ENCODE measurements at regions not wholly inside any gene's neighbourhood (a gene's known extent, or its start where the extent isn't known, plus 50 kb on each side); places are given as distances from the start of the nearest gene placed in this dataset.

DNA sequence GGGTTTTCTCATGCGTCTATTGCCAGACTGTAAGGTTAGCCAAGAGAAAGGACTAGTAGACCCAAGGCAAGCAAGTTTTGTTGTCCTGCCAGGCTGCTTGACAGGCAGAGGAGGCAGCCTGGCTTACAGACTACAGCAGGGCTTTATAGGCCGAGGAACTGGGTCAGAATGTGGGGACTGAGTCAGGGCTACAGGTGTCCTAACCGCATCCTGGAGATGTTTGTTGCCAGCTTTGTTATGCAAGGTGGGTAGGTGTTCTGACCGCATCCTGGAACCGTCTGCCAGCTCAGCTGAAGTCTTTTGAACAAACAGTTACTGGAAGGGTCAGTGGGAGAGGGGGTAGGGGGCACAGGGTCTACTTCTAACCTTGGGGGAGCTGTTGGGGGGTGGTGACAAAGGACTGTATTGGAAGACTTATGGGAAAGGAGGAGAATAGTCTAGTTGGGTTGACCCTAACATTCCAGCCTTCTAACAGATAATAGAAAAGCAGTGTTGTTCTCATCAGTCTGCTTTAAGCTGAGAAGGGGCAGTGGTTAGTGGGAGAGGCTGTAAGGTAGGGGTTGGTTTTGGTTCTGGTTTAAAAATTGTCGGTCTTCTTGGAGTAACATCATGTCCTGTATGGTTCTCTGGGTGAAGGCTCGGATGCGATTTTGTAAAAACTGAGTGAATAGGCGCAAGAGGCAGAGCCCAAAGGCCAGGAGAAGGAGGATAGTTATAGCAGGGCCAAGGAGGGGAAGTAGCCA is 913.8 kb upstream of the SLITRK5 start:
- no peak for DNase-seq

DNA sequence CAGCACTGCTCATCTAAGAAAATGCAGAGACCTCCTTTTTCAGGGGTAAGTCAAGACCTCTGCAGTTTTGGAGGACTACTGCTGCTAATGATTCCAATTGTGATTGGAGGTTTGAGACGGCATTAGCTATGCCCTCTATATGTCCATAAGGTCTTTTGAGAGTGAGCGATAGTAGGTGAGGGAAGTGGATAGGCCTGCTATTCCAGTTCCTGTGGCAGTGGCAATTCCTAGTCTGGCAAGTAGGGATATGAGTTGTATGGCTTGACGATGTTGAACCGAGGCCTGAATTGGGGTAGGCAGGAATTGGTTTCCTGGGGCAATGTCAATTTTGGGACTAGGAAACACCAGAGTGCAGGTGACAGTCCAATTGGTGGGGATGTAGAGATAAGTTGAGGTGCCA is 913.1 kb upstream of the SLITRK5 start:
- DNase-seq: no peak

DNA sequence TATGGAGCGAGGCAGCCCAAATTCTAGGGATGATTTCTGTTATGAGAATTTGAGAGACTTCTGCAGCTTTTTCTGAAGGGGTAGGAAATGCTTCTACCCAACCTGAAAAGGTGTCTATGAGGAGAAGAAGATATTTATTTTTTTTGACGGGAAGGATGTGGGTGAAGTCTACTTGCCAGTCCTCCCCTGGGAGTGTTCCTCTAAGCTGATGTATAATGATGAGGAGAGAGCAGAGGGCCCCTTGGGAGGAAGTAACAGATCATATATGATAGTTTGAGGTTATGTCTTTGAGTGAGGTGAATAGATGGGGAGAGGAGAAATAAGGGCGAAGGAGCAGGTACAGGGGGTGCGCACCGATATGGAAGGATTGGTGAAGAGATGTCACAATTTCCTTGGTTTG is 910.6 kb upstream of the SLITRK5 start:
- DNase-seq: no peak

DNA sequence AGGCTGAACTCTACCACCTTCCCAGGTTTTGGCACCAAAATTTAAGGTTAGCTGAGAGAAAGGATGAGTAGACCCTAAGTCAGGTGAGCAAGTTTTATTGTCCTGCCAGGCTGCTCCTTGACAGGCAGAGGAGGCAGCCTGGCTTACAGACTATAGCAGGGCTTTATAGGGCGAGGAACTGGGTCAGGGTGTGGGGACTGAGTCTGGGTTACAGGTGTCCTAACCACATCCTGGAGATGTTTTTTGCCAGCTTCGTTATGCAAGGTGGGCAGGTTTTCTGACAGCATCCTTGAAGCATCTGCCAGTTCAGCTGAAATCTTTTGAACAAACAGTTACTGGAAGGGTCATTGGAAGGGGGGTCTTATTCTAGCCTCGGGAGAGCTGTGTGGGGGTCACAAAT is 905.7 kb upstream of the SLITRK5 start:
- no peak for DNase-seq

DNA sequence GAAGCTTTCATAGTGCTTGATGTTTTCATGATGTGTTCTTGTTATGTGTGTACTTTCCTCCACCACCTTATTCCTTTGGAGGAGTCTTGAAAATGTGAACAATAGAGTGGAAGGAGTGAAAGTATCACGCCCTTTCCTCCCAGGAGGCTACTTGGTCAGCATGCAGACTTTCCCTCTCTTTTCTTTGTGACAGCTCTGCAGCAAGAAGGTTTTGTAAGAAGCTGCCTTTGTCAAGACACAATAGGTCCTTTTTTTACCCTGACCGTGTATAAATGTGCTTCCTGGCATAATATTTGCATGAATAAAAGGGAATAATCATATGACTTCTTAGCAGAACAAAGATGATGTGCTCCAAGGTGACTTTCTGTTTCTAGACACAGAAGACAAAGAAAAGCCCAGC is 882.6 kb upstream of the SLITRK5 start:
- no peak for DNase-seq

DNA sequence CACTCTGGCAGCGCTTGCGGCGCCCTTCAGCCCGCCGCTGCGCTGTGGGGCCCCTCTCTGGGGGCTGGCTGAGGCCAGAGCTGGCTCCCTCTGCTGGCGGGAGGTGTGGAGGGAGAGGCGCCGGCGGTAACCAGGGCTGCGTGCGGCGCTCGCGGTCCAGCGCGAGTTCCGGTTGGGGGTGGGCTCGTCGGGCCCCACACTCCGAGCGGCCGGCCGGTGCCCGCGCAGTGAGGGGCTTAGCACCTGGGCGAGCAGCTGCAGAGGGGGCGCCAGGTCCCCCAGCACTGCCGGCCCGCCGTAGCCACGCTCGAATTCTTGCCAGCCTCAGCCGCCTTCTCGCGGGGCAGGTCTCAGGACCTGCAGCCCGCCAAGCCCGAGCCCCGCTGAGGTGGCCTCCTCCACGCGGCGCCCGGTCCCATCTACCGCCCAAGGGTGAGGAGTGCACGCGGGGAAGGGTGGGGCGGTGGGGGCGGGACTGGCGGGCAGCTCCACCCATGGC is 879.0 kb upstream of the SLITRK5 start:
- no peak for DNase-seq

DNA sequence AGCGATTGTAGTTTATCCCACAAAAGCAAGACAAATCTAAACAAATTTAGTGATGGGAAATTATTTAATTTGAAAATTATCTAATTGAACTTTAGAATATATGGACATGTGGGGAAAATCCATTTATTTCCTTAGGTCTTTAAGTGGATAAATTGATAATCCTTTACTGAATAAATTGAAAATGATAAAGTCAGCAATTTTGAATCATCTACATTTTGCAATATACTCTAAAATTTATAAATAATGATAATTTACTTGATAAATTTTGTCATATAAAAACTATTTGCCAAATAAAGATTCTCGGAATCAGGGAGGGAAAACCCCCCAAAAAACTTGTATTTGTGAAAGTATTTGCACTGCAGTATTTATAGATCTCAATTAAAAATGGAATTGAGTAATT is 875.3 kb upstream of the SLITRK5 start:
- DNase-seq: no peak

DNA sequence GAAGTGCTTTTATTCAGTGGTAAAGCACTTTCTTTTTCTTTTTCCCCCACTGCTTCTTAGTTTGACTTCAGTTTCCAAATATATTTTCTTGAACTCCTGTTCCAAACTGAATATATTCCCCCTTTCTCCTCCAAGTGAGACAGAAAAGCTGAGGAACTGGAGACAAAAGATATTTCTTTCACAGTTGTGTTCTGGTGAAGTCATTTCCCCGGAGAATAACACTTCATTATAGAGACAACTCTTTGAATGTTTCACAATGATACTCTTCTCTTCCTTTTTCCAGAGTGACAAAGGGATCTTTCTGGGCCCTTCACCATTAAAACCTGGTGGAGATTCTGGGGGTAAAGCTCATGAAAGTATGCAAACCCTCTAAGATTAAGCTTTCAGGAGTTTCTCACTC is 860.8 kb upstream of the SLITRK5 start:
- no peak for DNase-seq

DNA sequence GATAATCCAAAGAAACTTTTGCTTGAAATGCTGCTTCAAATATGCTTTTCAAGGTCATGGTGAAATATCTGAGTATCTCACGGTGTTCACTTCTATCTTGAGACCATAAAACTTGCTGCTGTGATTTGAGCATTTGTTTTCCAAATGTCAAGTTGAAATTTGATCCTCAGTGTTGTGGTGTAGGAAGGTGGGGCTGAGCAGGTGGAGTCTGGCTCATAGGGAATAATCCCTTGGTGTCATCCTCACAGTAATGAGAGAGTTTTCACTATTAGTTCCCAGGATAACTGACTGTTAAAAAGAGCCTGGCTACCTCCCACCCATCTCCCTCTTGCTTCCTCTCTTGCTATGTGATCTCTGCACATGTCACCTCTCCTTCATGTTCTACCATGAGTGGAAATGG is 858.0 kb upstream of the SLITRK5 start:
- no peak for DNase-seq

DNA sequence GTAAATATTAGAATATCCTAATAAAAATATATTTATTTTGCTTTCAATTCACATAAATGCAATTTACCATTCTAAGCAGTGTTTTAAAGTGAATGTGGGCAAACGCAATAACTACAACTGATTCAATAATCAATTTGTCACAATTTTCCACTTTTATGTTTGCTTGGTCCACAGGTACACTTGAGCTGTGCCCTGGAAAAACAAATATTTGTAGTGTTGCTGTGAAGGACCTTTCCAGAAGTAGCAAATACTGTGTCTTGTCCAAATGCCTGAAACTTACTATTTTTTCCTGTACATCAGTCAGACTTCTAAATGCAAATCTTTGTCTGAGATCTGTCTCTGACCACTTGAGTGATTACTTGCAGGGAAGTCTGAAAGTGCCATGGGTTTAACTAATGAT is 845.8 kb upstream of the SLITRK5 start:
- DNase-seq: no peak

DNA sequence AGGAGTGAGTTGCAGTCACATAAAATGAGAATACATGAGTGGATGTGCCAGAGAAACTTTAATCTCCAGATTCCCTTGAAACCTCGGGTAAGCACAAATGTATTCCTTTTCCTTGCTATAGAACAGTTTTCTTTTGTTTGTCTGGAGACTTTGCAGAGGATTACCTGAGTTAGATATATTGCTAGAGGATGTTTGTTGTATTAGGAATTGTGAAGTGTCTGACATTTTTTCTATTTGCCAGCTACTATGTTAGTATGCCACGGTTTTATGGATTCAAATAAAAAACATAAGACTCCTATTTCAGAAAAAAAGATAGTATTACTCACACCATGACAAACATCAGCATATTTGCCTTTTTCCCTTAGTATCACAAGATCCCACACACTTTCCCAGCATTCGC is 844.9 kb upstream of the SLITRK5 start:
- DNase-seq: no peak

DNA sequence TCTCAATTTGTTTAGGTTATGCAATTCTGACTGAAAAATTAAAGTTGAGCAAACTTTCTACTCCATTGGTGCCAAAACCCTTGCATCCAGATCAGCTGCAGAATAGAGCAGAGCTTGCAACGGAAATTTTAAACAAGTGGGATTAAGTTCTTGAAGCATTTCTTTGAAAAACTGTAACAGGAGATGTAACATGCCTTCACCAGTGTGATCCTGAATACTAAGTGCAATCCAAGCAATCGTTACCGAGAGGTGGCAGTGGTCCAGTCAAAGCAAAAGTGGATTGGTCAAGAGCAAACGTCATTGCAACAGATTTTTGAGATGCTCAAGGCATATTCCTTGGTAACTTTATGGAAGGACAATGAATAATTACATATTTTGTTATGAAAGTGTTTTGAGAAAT is 841.1 kb upstream of the SLITRK5 start:
- DNase-seq: no peak

DNA sequence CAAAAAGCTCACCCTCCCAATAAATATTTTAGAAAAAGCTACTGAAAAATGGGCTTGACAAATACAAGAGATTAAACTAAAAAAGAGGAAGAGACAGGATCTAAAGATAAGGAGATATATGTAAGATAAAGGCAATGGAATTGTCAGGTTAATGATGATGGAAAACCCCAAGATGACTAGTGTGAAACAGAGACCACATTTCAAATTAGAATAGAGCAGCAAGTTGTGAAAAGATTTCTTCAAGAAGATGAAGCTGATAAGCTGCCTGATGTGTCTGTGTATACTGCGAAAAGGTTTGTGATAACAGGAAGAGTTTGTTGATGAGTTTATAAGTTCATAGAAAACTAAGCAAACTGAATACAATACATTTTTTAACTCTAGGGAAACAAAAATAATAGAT is 840.1 kb upstream of the SLITRK5 start:
- DNase-seq: no peak

DNA sequence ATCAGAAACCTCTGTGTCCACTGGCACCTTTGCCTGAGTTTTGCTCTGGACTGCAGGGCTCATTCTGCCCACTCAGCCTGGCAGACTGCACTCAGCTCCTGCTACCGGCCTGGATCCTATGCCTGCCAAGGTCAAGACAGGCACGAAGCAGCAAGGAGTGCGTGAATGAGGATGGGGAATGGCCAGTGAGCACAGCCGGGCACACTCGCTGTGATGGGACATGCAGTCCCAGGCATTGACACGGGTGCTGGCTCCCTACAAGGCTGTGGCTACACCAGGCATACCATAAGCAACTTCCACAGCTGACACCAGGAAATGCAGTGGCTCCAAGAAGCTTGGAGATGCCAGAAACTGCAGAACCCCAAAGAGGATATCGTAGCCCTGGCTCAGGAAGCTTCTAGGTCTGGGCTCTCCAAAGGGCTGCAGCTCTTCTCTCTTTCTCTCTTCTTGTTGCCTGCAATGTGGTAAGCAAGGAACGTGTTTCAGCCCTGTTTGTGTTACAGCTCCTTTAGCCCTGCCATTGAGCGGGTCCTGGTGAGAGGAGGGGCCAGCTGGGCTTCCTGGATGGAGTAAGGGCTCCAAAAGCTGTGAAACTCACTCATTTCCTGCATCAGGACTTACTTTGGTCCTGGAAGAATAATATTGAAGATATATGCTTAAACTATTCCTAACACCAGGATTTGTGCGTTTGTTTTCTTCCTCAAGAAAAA is 832.6 kb upstream of the SLITRK5 start:
- DNase-seq: no peak

DNA sequence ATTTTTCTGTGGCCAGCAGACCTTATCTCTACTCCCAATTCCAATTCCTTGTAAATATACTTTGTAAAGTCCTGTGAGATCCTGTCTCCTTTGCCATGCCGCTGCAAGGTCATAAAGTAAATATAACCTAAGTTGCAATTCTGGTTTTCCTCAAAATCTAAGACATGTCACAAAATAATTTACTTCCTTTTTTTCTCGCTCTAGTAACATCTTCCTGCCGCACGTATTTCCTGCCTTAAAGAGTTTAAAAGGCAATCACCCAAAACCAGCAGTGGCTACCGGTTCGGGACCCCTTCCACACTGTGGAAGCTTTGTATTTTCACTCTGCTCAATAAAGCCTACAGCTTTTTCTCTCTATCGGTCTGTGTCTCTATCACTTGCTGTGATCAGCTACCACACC is 832.0 kb upstream of the SLITRK5 start:
- DNase-seq: no peak

DNA sequence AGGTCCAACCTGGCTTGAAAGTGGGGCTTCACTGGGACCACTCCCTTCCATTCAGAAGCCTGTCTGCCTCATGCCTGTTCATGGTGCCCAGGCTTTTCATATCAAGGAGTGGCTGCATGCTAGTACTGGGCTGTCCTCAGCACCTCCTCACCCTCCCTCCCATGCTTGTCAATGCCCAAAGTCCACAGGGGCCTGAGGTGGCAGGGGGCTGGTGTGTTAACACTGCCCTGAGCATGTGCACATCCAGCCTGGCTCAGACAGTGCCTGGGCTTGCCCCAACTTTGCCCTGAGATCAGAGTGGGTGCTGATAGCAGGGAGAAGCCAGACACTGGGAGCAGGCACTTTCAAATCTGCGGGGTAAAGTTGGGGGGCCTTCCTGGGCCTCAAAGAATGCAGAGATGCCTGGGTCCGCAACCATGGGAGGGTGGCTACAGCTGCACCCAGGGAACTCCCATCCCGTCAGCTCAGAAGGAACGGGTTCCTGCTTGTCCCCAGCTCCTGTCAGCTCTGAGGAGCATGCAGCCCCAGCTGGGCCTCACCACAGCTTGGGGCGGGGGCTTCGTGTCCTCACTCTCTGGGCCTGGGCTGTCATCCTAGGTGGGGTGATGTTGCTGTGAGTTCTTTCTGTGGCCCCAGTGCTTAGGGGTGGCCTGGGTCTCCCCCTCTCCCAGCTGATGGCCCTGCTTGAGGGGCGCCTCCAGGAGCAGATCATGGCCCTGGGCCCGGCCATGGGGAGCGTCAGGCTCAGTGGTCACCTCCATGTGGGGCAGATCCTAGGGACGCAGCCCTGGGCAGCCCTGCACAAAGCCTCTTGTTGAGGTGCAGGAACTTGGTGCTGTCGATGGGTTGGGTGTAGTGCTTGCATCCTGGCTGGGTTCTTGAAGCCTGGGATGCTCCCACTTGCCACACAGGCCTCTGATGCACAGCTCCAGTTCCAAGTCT is 830.6 kb upstream of the SLITRK5 start:
- DNase-seq: no peak

DNA sequence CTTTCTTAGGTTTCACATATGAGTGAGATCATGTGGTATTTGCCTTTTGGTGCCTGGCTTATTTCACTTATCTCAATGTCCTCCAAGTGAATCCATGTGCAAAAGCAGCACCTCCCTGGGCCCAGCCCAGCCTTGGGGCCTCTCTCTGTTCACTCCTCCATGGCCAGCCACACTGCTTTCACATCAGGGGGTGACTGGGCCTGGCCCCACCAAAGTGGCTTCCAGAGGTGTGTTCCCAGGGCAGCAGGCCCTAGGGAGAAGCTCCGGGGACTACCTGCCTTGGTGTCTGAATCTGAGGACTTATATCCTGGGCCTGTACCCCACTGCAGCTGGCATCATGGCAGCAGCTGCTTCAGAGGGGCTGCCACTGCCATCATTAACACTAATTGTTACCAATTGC is 829.9 kb upstream of the SLITRK5 start:
- DNase-seq: no peak

DNA sequence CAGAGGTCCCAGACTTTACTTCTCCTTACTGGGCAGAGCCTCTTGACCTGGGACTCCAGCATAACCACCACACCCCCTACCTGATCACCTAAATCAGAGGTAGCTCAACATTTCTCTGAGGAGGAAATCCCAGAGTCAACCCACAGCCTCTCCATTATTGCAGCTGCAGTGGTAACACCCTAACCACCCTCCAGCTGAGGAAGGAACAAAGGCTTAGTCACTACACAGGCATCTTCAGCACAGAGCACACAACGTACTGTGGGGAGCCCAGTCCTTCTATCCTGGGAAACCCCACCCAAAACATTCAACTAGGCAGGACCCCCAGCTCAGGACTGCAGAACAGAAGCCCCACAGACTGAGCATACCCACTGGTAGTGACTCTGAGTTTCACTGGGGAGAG is 824.7 kb upstream of the SLITRK5 start:
- DNase-seq: no peak

DNA sequence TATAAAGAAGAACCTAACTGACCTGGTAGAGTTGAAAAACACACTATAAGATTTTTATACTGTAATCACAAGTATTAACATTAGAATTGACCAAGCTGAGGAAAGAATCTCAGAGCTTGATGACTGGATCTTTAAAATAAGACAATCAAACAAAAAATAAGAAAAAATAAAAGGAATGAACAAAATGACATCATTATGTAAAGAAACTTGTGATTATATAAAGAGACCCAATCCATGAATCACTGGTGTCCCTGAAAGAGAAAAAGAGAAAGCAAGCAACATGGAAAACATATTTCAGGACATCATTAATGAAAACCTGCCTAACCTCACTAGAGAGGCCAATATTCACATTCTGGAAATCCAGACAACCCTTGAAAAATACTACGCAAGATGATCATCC is 822.5 kb upstream of the SLITRK5 start:
- DNase-seq: no peak

DNA sequence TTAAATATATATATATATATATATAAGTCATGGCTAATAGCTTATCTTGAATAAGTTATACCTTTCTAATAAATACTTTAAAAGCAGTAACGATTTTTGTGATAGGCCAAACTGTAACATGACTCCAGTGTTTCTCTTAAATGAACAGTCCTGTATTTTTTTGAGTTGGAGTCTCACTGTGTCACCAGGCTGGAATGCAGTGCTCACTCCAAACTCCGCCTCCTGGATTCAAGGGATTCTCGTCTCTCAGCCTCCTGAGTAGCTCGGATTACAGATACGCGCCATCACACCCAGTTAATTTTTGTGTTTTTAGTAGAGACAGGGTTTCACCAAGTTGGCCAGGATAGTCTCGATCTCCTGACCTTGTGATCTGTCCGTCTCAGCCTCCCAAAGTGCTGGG is 814.2 kb upstream of the SLITRK5 start:
- DNase-seq: no peak

DNA sequence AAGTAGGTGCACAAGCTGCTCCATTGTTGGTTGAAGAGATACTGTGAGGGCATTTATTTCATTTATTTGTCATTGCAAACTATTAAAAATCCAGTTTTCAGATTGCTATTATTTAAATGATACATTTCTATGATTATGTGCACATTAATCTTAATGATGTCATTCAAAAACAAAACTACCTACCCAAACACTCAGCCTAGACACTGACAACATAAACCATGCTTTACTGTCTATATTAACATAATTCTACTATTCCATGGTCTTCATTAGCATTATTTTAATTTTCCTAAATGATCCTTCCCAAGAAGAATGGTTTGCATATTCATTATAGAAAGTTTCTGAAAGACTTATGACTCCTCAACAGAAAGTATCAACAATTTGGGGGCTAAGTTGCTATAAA is 813.0 kb upstream of the SLITRK5 start:
- DNase-seq: no peak

DNA sequence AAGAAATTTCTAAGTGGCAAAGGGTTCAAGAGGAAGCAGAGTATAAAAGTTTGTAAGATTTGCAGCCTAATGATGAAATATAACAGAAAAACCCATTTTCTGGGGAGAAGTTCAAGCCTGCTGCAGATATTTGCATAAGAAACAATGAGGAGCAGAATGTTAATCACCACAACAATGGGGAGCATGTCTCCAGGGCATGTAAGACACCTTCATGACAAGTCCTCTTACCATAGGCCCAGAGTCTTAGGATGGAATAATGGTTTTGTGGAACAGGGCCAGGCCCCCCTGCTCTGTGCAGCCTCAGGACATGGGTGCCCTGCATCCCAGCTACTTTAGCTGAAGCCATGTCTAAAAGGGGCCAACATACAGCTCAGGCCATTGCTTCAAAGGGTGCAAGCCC is 809.0 kb upstream of the SLITRK5 start:
- DNase-seq: no peak

DNA sequence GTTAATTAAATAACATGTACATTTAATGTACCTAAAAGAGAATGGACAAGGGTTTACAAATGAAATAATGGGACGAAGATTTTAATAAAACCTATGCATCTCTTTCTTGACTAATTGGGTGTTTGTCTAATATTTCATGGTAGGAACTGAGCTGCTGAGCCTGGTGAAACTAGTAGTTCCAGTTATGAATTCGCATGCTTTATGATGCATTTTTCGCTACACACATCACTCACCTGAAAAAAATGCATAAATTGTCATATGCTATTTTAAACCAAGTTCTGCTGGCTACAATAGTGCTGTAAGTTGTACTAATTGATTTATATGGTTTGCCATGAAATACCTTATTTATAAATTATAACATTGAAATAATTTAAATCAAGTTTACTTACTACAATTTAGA is 806.8 kb upstream of the SLITRK5 start:
- no peak for DNase-seq

DNA sequence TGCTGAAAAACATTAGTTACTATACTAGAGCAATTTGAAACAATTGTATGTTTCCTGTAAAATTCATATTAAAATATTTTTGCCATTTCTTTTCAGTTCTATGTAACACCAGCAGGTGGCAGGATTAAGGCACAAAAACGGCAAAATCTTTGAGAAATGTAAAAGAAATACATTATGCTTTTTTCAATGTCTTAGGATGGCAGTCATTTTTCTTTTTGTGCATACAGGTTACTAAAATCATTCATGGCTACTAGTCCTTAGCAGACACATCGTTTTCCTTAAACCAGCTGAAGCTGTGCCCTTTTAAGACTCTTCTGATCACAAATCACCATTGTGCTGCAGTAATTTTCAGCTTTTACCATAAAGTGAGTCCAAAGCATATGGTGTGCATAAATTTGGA is 800.7 kb upstream of the SLITRK5 start:
- DNase-seq: peak; percentile 3

Measured in NCI-H1694 treated with DMSO at 0.1 percent for 48 hours (cell line).